Suprapubic skin (tissue), 3 donors: ENCODE measurements at regions not wholly inside any gene's neighbourhood (a gene's known extent, or its start where the extent isn't known, plus 50 kb on each side); places are given as distances from the start of the nearest gene placed in this dataset.

Experiments
- POLR2A ChIP-seq, 2 donors: fragments of 450-650 bp; IDR thresholded peaks; one replicate each; pipeline ENCODE4 v1.6.1; 2017; ENCODE audit warnings: antibody characterized with exemption in 2 of 2, mild to moderate bottlenecking in 2 of 2, moderate library complexity in 2 of 2
- TF ChIP-seq, protein P1 (sequence below), 2 donors: fragments of 200-600 bp in 1 of 2; fragments of 450-650 bp in 1 of 2; sonication (generic) in 1 of 2; IDR thresholded peaks; one replicate each; pipeline ENCODE4 v1.5.1; 2016 to 2019; ENCODE audit warnings: antibody characterized with exemption in 2 of 2, mild to moderate bottlenecking in 1 of 2, moderate library complexity in 1 of 2

GRCh38 chr13:70666883-70667556, 558.8 kb upstream of the KLHL1 start:
- TF ChIP-seq, protein P1, sequence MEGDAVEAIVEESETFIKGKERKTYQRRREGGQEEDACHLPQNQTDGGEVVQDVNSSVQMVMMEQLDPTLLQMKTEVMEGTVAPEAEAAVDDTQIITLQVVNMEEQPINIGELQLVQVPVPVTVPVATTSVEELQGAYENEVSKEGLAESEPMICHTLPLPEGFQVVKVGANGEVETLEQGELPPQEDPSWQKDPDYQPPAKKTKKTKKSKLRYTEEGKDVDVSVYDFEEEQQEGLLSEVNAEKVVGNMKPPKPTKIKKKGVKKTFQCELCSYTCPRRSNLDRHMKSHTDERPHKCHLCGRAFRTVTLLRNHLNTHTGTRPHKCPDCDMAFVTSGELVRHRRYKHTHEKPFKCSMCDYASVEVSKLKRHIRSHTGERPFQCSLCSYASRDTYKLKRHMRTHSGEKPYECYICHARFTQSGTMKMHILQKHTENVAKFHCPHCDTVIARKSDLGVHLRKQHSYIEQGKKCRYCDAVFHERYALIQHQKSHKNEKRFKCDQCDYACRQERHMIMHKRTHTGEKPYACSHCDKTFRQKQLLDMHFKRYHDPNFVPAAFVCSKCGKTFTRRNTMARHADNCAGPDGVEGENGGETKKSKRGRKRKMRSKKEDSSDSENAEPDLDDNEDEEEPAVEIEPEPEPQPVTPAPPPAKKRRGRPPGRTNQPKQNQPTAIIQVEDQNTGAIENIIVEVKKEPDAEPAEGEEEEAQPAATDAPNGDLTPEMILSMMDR (IDR thresholded peaks at IDR 0.05) = no peak
- TF ChIP-seq POLR2A (IDR thresholded peaks at IDR 0.05) = no peak
